ENCODE measurements at regions not wholly inside any gene's neighbourhood (a gene's known extent, or its start where the extent isn't known, plus 50 kb on each side); places are given as distances from the start of the nearest gene placed in this dataset.

GRCh38 chr9:115672477-115673316 is 480.9 kb upstream of the PAPPA start:
- no peak; the same call in 1 of the 2 replicates for TF ChIP-seq EZH2phosphoT487 (IDR thresholded peaks at IDR 0.05; ENCODE audit: insufficient read depth, low read depth)
- TF ChIP-seq EZH2 (IDR thresholded peaks at IDR 0.05; ENCODE audit: insufficient read depth, poor library complexity, severe bottlenecking): no peak
